GM20431 (cell line): ENCODE measurements at regions not wholly inside any gene's neighbourhood (a gene's known extent, or its start where the extent isn't known, plus 50 kb on each side); places are given as distances from the start of the nearest gene placed in this dataset.

Experiments used
- in situ Hi-C: fragments of 300-500 bp; cut with MseI, MboI; formaldehyde crosslinking; loops from one replicate; pipeline ENCODE4 v1.15.0; 2020; ENCODE audit warnings: low sequenced_read_pairs; ENCODE audit not compliant: unreplicated experiment

DNA sequence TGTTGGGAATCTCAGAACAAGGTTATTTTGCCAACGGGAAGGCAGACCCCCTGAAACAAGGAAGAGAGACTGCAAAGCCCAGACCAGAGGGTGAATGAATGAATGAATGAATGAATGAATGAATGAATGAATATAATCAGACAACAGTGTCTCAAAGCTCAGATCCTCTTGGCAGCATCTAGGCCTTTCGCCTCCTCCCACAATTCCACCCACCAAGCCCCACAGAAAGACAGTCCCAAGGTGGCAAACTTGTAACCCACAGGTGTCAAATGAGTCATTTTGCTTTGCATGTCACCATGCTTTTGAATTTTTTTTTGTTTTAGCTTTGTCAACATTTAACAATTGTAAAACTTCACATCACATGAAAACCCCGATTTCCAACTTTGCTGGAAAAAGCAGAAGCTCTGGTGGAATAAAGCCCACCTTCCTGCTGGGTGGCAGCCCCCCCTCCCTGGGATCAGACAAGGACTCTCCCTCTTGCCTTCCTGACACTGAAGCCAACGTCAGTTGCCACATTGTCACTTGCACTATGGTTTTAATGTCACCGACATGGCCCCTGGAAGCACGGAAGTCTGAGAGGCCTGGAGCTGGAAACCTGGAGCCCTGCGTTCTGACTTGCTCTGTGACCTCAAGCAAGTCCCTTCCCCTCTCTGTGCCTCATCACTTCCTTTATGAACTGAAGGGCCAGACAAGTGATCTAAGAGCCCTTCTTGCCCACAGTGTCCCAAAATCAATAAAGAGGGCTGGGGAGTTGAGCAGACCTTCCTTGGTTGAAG lies 134.6 kb upstream of the RUNX3 start:
- in situ Hi-C loops, result no loop called here

- in situ Hi-C loops, result no loop called here
Observed at GRCh38 chr1:25063591-25064416, 133.7 kb upstream of the RUNX3 start.

DNA sequence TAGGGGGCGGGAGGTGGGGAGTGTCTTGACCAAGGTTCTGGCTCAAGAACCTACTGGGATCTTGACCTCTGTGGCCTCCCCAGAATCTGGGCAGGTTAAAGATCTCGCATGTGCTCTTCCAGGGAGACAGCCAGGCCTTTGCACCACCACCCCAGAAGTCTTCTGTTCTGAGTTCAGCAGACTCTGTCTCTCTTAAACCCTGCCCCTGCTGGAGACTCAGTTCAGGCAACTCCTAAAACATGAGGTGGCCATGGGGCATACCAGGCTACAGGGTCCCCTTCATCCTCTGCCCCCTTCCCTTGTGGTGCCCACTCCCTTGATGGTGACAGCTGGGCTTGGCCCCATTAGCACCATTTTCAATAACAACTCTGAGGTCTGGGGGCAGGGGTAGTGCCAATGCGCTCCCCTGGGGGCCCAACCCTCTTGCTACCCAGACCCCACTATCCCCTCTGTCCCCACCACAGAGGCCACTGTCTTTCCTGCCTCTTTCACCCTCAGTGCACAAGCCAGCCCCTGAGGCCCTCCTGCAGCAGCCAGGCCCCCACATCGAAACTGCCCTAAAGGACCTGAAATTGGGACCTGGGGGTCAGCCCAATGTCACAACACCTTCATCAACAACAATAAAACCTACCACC lies 132.7 kb upstream of the RUNX3 start:
- in situ Hi-C loops, result no loop called here

DNA sequence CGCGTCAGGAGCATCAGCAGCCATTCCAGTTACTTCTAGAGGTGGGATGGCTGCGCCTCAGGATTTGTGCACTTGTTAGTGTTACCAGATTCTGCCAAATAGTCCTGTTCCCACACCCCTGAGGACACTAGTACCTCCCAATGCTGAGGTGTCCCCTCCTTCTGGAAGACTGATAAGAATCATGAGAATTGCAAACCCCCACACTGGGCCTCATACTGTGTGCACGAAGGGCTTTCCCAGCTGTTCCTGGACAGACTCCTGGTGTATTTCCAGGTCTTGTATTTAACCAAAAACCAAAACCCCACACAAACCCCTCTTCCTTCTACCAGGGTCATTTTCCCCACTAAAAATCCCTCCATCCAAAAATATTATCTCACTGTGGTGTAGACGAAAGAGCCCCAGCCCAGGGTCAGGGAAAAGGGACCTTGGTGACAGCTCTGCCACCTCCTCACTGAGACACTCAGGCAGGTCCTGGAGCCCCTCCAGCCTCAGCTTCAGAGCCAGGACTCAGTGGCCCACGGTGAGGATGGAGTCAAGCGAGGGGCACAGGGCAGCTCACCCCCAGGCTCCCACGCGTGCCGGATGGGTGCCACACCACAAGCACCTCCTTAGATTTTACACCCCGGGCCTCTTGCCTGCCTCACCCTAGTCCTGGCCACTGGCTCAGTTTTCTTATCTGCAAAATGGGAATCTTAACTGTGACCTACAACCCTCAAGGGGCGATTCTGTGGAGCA lies 131.4 kb upstream of the RUNX3 start:
- in situ Hi-C loops, result no loop called here

GRCh38 chr1:25057188-25057587 lies 127.1 kb upstream of the RUNX3 start:
- in situ Hi-C loops, result no loop called here

GRCh38 chr1:25056536-25056935 lies 126.5 kb upstream of the RUNX3 start:
- in situ Hi-C loops, result no loop called here

DNA sequence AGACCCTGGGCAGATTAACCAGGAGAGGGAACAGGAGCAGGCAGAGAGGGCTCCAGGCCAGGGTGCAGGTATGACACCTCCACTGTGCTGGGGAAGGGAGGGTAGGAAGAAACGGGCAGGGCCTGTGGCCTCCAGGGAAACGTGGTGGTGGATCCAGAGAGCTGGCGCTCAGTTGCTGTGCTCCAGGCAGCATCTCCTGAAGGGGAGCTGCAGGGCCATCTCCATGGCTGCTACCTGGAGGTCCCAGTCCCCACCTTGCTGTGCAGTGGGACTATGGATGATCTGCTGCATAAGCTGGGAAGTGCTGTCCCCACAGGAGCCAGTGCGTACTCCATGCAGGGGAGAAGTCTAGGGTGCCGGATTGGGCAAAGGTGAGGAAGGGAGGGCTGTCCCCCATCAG lies 125.9 kb upstream of the RUNX3 start:
- in situ Hi-C loops, result no loop called here

GRCh38 chr1:25055324-25055780 lies 125.3 kb upstream of the RUNX3 start:
- in situ Hi-C loops, result no loop called here

DNA sequence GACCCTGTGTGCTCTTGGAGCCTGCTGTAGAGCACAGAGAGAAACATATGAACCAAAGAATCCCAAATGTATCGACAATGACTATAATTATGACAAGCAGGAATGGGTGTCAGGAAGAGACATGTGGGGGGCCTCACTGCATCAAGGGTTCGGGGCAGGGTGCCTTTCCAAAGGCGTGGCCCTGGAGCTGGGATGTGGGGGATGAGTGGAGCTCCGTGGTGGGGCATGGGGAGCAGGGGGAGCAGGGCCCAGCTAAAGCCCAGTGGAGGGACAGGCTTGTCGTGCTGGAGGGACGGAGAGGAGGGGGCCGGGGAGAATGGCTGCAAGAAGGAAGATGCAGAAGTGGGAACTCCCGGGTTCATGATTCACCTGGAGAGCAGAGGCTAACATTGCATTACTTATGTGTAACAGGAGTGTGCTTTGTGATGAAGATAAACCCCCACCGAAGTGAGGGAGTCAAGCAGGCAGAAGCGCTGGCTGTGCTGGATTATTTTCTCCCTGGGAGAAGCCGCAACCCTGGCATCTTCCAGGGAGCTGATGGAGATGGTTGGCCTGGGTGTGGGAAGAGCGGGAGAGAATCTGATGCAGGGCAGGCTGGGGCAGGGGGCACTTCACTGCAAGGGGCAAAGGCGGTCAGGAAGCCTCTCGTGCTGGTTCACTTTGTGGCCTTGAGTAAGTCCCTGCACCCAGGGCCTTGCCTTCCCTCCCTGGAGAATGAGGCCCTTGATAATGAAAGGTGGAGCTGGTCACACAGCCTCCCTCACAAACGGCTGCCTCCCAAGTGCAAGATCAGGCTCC lies 124.6 kb upstream of the RUNX3 start:
- in situ Hi-C loops, result no loop called here

DNA sequence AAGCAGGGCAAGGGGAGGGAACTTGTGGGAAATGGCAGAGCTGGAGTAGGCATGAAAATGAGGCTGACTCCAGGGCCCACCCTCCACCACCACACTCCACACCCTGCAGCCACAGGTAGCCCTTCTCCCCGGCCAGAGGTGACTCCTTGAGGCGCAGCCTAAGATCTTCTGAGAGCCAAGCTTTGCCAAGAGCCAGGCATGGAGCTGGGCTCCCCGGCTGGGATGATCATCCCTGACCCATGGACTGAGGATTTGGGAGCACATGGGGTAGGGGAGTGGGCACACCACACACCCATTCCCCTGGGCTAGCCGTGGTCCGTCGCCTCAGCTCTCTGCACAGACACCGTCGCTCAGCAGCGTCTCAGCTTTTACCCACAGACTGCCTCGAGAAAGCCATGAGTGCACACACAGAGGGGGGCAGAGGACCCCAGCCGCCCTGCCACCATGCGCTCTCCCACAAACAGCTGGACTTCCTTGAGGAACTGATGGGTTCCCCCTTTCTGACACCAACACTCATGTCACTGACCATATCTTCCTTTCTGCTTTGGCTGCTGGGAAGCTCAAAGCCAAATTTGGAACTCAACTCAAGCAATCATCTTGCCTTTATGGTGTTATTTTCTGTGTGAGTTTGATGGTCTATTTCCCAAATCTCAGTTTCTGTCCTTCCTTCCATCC lies 123.6 kb upstream of the RUNX3 start:
- in situ Hi-C loops, result no loop called here

GRCh38 chr1:25051906-25052305 lies 121.8 kb upstream of the RUNX3 start:
- in situ Hi-C loops, result no loop called here

- in situ Hi-C loops, result no loop called here
Observed at GRCh38 chr1:25051504-25051903, 121.4 kb upstream of the RUNX3 start.

DNA sequence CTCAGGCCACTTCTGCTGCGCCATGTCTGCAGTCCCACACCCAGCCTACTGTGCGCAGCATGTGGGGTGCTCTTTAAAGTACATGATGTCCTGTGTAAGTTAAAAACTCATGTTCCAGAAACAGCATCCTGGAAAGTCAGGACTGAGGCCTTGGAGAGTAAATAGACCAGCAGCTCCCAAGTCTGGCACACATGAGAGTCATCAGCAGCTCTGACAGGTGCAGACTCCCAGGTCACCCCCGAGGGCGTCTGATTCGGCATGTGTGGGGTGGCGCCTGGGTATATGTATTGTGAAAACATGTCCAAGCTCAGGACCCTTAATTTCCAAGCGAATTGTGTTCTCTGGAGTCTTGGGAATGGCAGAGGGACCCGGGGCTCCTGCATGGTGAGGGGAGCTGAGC lies 120.1 kb upstream of the RUNX3 start:
- in situ Hi-C loops, result no loop called here

DNA sequence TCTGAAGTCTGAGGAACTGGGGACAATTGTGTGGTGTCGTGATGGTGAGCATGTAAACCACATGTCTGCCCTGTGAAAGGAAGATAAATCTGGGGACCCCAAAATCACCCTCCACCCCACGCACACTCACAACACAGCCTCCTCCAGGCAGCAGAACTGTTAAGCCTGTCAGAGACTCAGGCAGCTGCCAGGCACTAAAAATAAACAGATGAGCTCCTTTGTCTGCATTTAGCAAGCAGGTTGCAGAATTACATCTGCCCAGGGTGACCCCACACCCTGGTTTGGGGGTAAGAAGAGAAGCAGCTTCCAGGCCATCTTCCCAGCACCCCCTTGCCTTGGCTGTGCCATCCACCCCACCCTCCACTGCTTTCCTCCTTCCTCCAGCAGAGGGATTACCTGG lies 119.1 kb upstream of the RUNX3 start:
- in situ Hi-C loops, result no loop called here

DNA sequence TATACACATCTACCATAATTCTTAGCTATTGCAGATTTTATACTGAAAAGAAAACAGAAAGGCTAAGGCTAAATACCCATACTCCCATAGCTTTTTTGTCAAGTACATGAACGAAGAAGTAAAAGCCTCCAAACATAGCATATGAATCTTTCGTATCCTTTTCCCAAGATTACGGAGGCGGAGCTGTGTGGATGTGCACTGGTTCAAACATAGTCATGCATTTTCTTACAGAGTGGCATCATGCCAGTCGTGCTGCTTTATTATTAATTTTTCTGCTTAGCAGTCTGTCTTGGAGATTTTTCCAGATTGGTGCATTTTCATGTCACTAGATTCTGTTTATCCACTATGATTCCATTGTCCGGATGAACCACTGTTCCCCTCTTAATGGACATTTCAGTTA lies 118.7 kb upstream of the RUNX3 start:
- in situ Hi-C loops, result no loop called here

- in situ Hi-C loops, result no loop called here
Observed at GRCh38 chr1:25047506-25048240, 117.6 kb upstream of the RUNX3 start.

DNA sequence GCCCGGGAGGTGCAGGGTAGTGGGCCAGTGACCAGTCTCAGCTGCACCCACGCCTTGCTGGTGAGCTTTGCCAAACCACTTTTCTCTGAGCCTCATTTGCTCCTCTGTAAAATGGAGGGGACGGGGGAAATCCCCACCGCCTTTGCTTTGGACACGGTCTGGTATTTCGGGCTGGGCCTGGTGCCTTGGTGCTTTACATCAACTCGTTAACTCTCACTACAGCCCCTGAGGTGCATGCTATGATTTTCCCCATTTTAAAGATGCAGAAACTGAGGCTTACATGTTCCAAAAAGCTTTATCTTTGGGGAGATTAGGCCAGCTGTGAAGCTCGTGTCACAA lies 116.1 kb upstream of the RUNX3 start:
- in situ Hi-C loops, result no loop called here

DNA sequence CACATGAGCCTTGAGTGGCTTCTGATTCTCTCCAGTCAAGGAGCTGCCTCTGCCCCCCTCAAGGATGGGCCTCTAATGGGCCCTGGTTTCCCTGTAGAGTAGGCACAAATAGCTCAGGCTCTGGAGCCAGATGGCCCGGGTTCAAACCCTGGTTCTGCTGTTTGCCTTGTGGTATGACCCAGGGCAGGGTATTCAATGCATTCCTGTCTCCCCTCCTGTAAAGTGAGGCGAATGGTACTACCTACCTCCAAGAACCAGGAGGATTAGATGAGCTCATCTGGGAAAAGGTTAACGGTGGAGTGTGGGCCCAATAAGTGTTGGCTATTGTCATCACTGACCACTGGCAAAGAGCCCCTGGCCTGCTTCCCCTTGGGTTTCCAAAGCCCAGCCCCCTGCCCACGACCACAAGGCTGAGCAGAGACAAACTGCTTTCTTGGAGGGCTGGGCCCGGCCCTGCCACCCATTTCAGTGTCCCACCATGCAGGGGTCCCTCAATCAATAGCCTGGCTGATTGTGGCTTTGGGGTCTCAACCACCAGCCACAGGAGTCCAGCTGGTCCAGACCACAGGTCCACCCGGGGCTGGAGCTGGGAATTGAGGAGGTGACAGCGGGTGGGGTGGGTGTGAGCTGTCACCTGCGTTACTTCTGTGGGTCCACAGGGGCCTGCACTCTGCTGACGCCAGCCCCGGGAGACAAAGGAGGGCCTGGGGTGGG lies 115.6 kb upstream of the RUNX3 start:
- in situ Hi-C loops, result no loop called here
